Lower lobe of right lung (tissue), 2 donors: ENCODE measurements at regions not wholly inside any gene's neighbourhood (a gene's known extent, or its start where the extent isn't known, plus 50 kb on each side); places are given as distances from the start of the nearest gene placed in this dataset.

Experiments used
- ATAC-seq, 2 donors: fragments of 200-7000 bp; cut with Tn5 transposase; one replicate each; pipeline ENCODE4 v1.9.1; 2020 to 2022; ENCODE audit warnings: mild to moderate bottlenecking in 2 of 2, moderate library complexity in 2 of 2
- DNase-seq: peaks from one replicate; pipeline ENCODE4 v3.0.0-alpha.2; 2020
- H3K27ac ChIP-seq: fragments of 200-600 bp; one replicate; pipeline ENCODE4 v1.8.0; 2022
- H3K27me3 ChIP-seq: fragments of 200-600 bp; one replicate; pipeline ENCODE4 v1.8.0; 2022; ENCODE audit warnings: low read depth
- H3K36me3 ChIP-seq: fragments of 200-600 bp; one replicate; pipeline ENCODE4 v1.8.0; 2022; ENCODE audit warnings: mild to moderate bottlenecking
- H3K4me1 ChIP-seq: fragments of 200-600 bp; one replicate; pipeline ENCODE4 v1.8.0; 2022
- H3K4me3 ChIP-seq: fragments of 200-600 bp; one replicate; pipeline ENCODE4 v1.8.0; 2022; ENCODE audit warnings: mild to moderate bottlenecking
- H3K9me3 ChIP-seq: fragments of 200-600 bp; one replicate; pipeline ENCODE4 v1.8.0; 2022
- intact Hi-C: fragments of 100-400 bp; cut with DNase I; formaldehyde crosslinking; loops from one replicate; pipeline ENCODE4 v1.11.0; 2022
- TF ChIP-seq, protein P1 (sequence below): fragments of 200-600 bp; IDR thresholded peaks from one replicate; pipeline ENCODE4 v1.8.0; 2022; ENCODE audit warnings: antibody characterized with exemption, mild to moderate bottlenecking
- donor health status: DM: no; HTN: yes; CAD: no; lungs with severe emphysema.

DNA sequence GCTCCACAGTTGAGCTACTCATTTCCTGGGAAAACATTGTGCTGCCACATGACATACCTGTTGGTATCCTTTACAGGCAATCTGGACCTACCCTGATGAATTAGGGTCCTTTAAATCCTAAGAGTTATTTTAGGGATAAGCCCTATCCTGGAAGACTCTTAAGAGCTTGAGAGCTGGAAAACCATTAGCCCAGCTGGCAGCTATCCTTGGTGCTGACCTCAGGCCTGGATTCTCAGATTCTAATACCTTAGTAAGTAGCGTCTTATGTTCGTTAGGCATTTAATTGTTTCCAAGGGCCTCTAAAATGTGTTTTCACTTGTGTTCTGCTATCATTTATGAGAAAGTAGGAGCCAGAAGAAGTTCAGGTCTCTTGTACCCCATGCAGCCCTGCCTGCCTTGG, 93.0 kb upstream of the SORCS3 start:
- ATAC-seq = no peak
- Histone ChIP-seq H3K36me3 (no peaks in the 10 kb centered on the region), H3K4me1 (no peaks in the 10 kb centered on the region), H3K4me3 (no peak overlapping the region), H3K9me3 (no peaks in the 10 kb centered on the region), H3K27ac (no peak overlapping the region), H3K27me3 (no peaks in the 10 kb centered on the region)
- intact Hi-C loops = no loop called here
- no peak for DNase-seq
- TF ChIP-seq, protein P1, sequence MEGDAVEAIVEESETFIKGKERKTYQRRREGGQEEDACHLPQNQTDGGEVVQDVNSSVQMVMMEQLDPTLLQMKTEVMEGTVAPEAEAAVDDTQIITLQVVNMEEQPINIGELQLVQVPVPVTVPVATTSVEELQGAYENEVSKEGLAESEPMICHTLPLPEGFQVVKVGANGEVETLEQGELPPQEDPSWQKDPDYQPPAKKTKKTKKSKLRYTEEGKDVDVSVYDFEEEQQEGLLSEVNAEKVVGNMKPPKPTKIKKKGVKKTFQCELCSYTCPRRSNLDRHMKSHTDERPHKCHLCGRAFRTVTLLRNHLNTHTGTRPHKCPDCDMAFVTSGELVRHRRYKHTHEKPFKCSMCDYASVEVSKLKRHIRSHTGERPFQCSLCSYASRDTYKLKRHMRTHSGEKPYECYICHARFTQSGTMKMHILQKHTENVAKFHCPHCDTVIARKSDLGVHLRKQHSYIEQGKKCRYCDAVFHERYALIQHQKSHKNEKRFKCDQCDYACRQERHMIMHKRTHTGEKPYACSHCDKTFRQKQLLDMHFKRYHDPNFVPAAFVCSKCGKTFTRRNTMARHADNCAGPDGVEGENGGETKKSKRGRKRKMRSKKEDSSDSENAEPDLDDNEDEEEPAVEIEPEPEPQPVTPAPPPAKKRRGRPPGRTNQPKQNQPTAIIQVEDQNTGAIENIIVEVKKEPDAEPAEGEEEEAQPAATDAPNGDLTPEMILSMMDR = no peak

DNA sequence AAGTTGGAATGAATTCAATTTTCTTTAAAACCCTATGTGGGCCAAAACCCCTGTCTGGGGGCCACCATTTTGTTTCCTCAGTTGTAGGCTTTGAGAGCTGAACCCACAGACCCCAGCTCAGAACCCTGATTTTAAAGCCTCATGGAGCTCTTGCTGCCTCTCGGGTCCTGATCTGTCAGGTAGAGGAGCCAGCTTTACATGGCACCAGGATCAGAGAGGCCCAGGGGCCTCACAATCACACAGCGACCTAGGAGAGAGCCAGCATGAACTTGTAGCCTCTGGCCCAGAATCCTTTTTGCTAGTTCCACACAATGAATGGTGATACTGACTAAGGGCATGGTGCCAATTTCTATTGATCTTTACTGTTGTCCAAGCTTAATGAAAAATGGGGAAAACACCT, 84.3 kb upstream of the SORCS3 start:
- intact Hi-C loops = no loop called here
- ATAC-seq = no peak
- no peaks in the 10 kb centered on the region for H3K36me3 ChIP-seq
- TF ChIP-seq, protein P1 = no peak
- H3K27me3 ChIP-seq = no peaks in the 10 kb centered on the region
- no peak for DNase-seq
- H3K4me3 ChIP-seq = no peak overlapping the region
- H3K27ac ChIP-seq = no peak overlapping the region
- H3K4me1 ChIP-seq = no peaks in the 10 kb centered on the region
- H3K9me3 ChIP-seq = no peaks in the 10 kb centered on the region

DNA sequence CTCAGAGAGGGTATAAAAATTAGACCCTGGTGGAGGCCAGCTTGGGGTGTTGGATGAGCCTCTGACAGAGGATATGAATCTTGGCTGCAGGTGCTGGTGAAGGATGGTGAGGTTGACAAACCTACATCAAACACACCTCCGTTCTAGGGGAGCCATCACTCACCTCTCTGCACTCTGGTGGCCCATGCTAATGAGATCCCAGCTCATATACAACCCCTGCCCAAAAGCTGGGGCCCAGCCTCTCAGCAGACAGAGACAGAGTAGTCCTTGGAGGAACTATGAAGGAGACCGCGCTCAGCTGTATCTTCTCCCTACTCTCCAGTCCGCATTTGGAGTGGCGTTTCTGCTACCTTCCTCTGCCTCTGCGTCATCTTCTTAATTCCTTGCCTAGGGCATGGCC, 83.1 kb upstream of the SORCS3 start:
- no peaks in the 10 kb centered on the region for H3K4me1 ChIP-seq
- H3K36me3 ChIP-seq = no peaks in the 10 kb centered on the region
- DNase-seq (no peak), ATAC-seq (no peak)
- H3K27me3 ChIP-seq = no peaks in the 10 kb centered on the region
- intact Hi-C loops = no loop called here
- no peak overlapping the region for H3K4me3 ChIP-seq
- no peak overlapping the region for H3K27ac ChIP-seq
- H3K9me3 ChIP-seq = no peaks in the 10 kb centered on the region
- TF ChIP-seq, protein P1 = no peak

DNA sequence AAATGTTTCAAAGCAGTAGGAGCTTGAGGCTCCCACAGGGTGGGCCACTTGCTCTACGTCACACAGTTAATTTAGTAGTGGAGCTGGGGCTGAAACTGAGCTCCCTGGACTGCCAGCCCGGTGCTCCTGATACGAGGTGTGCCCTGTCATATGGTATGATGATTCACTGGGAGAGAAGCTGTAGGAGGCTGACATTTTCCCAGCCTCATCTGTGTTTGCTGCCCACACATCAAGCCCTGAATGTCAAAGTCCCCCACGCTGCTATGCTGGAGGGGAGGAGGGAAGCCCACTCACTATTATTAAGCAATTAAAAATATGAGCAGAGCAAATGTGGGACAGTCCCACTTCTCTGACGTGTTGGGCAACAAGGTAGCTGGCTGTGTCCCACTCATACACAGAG, 81.2 kb upstream of the SORCS3 start:
- ATAC-seq = no peak
- TF ChIP-seq, protein P1 = no peak
- Histone ChIP-seq H3K27ac (no peak overlapping the region), H3K4me3 (no peak overlapping the region), H3K9me3 (no peaks in the 10 kb centered on the region), H3K36me3 (no peaks in the 10 kb centered on the region), H3K4me1 (no peaks in the 10 kb centered on the region), H3K27me3 (no peaks in the 10 kb centered on the region)
- intact Hi-C loops = no loop called here
- no peak for DNase-seq

DNA sequence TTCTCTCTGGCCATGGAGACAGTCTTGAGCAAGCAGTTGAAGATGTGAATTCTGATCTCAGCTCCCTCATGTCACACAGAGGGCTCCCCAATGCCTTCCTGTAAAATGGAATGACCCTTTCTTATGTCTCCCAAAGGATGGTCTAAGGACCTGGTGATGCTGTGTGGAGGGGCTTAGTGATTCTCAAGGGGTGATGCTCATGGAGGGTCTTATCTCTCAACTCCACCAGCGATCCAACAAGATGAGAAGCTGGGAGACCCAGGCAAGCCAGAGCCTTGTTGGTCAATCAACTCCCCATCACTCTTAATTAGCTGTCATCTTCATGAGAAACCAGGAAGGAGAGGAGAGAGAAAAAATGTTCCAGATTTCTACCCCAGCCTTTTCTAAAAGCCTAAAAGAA, 78.0 kb upstream of the SORCS3 start:
- DNase-seq (no peak), ATAC-seq (no peak)
- no peaks in the 10 kb centered on the region for H3K4me1 ChIP-seq
- H3K27me3 ChIP-seq = no peaks in the 10 kb centered on the region
- H3K9me3 ChIP-seq = no peaks in the 10 kb centered on the region
- no peak overlapping the region for H3K27ac ChIP-seq
- no peak overlapping the region for H3K4me3 ChIP-seq
- intact Hi-C loops = no loop called here
- no peaks in the 10 kb centered on the region for H3K36me3 ChIP-seq
- TF ChIP-seq, protein P1 = no peak

DNA sequence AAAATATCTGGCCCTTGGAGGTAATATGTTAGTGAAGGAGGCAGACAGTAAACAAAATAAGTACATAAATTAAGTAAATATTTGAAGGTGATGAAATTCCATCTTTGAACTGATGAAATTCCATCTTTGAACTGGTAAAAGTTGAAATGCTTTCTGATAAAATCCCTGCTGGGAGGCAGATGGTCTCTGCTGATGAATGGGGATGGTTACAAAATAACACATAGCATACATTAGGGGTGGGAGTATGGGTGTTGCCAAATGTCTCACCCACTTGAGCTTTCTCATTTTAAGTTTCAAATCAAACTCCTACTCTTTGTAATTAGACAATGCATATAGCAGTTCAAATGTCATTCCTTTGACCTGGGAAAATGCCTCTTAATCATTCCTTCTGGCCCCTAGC, 77.5 kb upstream of the SORCS3 start:
- TF ChIP-seq, protein P1 = no peak
- no peak overlapping the region for H3K27ac ChIP-seq
- intact Hi-C loops = no loop called here
- ATAC-seq (no peak), DNase-seq (no peak)
- H3K27me3 ChIP-seq = no peaks in the 10 kb centered on the region
- no peak overlapping the region for H3K4me3 ChIP-seq
- H3K36me3 ChIP-seq = no peaks in the 10 kb centered on the region
- H3K9me3 ChIP-seq = no peaks in the 10 kb centered on the region
- no peaks in the 10 kb centered on the region for H3K4me1 ChIP-seq
